ENCODE measurements at regions not wholly inside any gene's neighbourhood (a gene's known extent, or its start where the extent isn't known, plus 50 kb on each side); places are given as distances from the start of the nearest gene placed in this dataset.

GRCh38 chr5:96611946-96612345 lies 50.2 kb upstream of the CAST start:
- Histone ChIP-seq H3K27ac (ENCODE audit: low read length) (no peak overlapping the region), H3K4me3 (ENCODE audit: low read length) (no peak overlapping the region), H3K9me2 (ENCODE audit: insufficient read depth, low read length) (no peaks in the 10 kb centered on the region), H3K79me2 (replicated peaks; ENCODE audit: insufficient read depth, low read length) (no peaks in the 10 kb centered on the region), H3K9ac (ENCODE audit: low read length) (no peak overlapping the region), H2AFZ (ENCODE audit: low read depth, low read length) (no peak overlapping the region), H3K36me3 (ENCODE audit: insufficient read depth, low read length) (no peaks in the 10 kb centered on the region), H3K9me3 (ENCODE audit: low read length) (no peaks in the 10 kb centered on the region), H3K4me2 (ENCODE audit: low read length) (no peak overlapping the region), H3F3A (ENCODE audit: insufficient read depth, low read length, poor library complexity, severe bottlenecking) (no peaks in the 10 kb centered on the region), H4K20me1 (ENCODE audit: insufficient read depth) (no peaks in the 10 kb centered on the region), H3K27me3 (ENCODE audit: insufficient read depth, low read depth, low read length) (no peaks in the 10 kb centered on the region)
- no peak for TF ChIP-seq TAF1 (IDR thresholded peaks at IDR 0.05; ENCODE audit: low read depth)
- no peak for TF ChIP-seq SMC3 (conservative IDR thresholded peaks at IDR 0.05; ENCODE audit: poor library complexity)
- no peak for TF ChIP-seq RAD21 (conservative IDR thresholded peaks at IDR 0.05)
- no peak for TF ChIP-seq CTCF (IDR thresholded peaks at IDR 0.05; ENCODE audit: poor library complexity, severe bottlenecking)
- no peak for TF ChIP-seq POLR2AphosphoS5 (IDR thresholded peaks at IDR 0.05)
- TF ChIP-seq EZH2 (IDR thresholded peaks at IDR 0.05; ENCODE audit: borderline replicate concordance, insufficient read depth, low read length, poor library complexity, severe bottlenecking), result no peak
- TF ChIP-seq REST (IDR thresholded peaks at IDR 0.05; ENCODE audit: borderline replicate concordance), result no peak
- no peak for TF ChIP-seq MXI1 (conservative IDR thresholded peaks at IDR 0.05; ENCODE audit: poor library complexity, severe bottlenecking)
- TF ChIP-seq EP300 (conservative IDR thresholded peaks at IDR 0.05; ENCODE audit: poor library complexity, severe bottlenecking), result no peak
